ENCODE measurements at regions not wholly inside any gene's neighbourhood (a gene's known extent, or its start where the extent isn't known, plus 50 kb on each side); places are given as distances from the start of the nearest gene placed in this dataset.

DNA sequence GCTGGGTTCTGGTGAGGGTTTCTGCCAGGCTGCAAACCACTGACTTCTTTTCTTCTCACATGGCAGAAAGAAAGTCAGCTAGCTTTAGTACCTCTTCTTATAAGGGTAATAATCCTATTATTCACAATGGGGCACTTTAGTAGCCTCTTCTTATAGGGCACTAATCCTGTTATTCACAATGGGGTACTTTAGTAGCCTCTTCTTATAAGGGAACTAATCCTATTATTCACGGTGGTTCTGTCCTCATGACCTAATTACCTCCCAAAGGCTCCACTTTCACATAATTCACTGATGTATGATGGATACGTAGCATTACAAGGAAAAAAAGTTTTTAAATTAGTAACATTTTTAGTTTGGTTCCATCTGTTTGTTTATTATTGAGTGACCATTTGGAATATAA is 671.3 kb downstream of the NSUN3 start:
- no peak overlapping the region for H3K9ac ChIP-seq
- no peak overlapping the region for H3K4me2 ChIP-seq (ENCODE audit: low read length)
- TF ChIP-seq, protein P1, sequence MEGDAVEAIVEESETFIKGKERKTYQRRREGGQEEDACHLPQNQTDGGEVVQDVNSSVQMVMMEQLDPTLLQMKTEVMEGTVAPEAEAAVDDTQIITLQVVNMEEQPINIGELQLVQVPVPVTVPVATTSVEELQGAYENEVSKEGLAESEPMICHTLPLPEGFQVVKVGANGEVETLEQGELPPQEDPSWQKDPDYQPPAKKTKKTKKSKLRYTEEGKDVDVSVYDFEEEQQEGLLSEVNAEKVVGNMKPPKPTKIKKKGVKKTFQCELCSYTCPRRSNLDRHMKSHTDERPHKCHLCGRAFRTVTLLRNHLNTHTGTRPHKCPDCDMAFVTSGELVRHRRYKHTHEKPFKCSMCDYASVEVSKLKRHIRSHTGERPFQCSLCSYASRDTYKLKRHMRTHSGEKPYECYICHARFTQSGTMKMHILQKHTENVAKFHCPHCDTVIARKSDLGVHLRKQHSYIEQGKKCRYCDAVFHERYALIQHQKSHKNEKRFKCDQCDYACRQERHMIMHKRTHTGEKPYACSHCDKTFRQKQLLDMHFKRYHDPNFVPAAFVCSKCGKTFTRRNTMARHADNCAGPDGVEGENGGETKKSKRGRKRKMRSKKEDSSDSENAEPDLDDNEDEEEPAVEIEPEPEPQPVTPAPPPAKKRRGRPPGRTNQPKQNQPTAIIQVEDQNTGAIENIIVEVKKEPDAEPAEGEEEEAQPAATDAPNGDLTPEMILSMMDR (IDR thresholded peaks at IDR 0.05), result no peak
- no peaks in the 10 kb centered on the region for H3K27me3 ChIP-seq (ENCODE audit: control insufficient read depth, insufficient read depth, low read length)
- no peak overlapping the region for H2AFZ ChIP-seq
- H3K36me3 ChIP-seq (ENCODE audit: control insufficient read depth, insufficient read depth, low read length), result no peaks in the 10 kb centered on the region
- no peaks in the 10 kb centered on the region for H3K9me3 ChIP-seq (ENCODE audit: control insufficient read depth, low read length)
- no peaks in the 10 kb centered on the region for H3K4me1 ChIP-seq
- H3K79me2 ChIP-seq, result no peaks in the 10 kb centered on the region
- no peak overlapping the region for H3K4me3 ChIP-seq (ENCODE audit: low read depth, low read length)
- H3K27ac ChIP-seq, result no peak overlapping the region

DNA sequence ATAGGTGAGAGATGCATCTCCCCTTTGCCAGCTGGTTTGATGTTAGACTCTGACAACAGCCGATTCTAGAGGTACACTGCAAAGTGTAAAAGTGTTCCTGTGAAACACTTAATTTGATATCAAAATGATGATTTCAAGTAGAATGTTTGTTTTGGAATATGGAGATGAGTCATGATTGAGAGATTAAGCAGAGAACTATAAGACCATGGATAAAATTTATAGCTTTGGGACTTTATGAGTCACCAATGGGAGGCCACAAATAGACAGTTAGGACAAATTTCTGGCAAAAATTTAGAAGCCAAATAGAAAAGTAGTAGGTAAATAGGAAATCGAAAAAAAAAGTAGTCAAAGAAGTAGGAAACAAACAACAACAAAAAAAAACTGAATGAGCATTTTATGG is 672.5 kb downstream of the NSUN3 start:
- no peak overlapping the region for H3K4me3 ChIP-seq (ENCODE audit: low read depth, low read length)
- H3K36me3 ChIP-seq (ENCODE audit: control insufficient read depth, insufficient read depth, low read length), result no peaks in the 10 kb centered on the region
- TF ChIP-seq, protein P1 (IDR thresholded peaks at IDR 0.05), result no peak
- H2AFZ ChIP-seq, result no peak overlapping the region
- H3K9me3 ChIP-seq (ENCODE audit: control insufficient read depth, low read length), result no peaks in the 10 kb centered on the region
- H3K4me1 ChIP-seq, result no peaks in the 10 kb centered on the region
- no peak overlapping the region for H3K9ac ChIP-seq
- H3K79me2 ChIP-seq, result no peaks in the 10 kb centered on the region
- no peak overlapping the region for H3K4me2 ChIP-seq (ENCODE audit: low read length)
- H3K27me3 ChIP-seq (ENCODE audit: control insufficient read depth, insufficient read depth, low read length), result no peaks in the 10 kb centered on the region
- no peak overlapping the region for H3K27ac ChIP-seq

DNA sequence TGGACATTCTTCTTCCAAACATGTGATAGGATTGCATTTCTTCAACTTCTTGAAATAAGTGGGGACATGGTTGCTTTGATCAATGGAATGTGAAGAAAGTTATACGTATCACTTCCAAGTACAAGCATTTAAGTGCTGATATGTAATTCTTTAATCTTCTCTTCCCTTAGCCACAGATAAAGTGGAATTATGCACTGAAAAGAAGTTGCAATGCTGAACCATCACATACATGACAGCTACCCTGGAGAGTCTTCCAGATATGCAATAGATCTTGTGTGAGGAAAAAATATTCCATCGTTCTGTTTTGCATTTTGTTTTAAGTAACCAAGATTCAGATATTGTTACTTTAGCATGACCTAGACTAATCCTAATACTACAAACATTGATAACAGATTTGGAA is 674.3 kb downstream of the NSUN3 start:
- Histone ChIP-seq H3K4me1 (no peaks in the 10 kb centered on the region), H3K4me3 (ENCODE audit: low read depth, low read length) (no peak overlapping the region), H3K9ac (no peak overlapping the region), H2AFZ (no peak overlapping the region), H3K4me2 (ENCODE audit: low read length) (no peak overlapping the region), H3K27ac (no peak overlapping the region), H3K27me3 (ENCODE audit: control insufficient read depth, insufficient read depth, low read length) (no peaks in the 10 kb centered on the region), H3K36me3 (ENCODE audit: control insufficient read depth, insufficient read depth, low read length) (no peaks in the 10 kb centered on the region), H3K79me2 (no peaks in the 10 kb centered on the region), H3K9me3 (ENCODE audit: control insufficient read depth, low read length) (no peaks in the 10 kb centered on the region)
- TF ChIP-seq, protein P1 (IDR thresholded peaks at IDR 0.05), result no peak

DNA sequence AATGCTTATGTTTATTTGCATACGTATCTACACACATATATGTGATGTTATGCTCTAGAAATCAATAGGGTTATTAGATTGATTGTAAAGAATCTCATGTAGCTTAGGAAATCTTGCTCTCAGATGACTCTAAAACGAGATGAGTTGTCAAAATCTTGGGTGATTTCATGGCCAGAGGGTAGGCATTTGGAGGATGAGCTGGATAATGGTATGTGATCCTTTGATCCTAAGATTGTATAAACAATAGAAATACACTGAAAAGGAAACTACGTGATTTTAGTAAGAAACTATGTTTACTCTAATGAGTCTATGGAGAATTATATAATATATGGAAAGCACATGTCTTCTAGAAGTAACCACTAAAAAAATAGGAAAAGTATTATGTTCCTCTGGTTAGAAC is 676.6 kb downstream of the NSUN3 start:
- Histone ChIP-seq H3K36me3 (ENCODE audit: control insufficient read depth, insufficient read depth, low read length) (no peaks in the 10 kb centered on the region), H3K9me3 (ENCODE audit: control insufficient read depth, low read length) (no peaks in the 10 kb centered on the region)

DNA sequence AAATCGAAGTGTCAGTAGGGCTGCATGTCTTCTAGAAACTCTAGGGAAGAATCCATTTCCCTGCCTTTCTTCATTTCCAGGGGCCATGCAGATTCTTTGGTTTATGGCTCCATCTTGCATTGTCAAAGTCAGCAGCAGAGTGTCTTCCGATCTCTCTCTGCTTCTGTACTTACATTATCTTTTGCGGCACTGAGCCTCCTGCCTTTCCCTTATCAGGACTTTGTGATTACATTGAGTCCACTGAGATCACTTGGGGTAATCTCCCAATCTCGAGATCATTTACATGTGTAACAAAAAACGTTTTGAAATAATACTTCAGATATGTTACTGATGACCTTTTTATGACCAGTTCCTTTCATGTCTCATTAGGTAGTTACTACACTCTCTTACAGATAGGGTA is 695.9 kb downstream of the NSUN3 start:
- Histone ChIP-seq H3K4me1 (no peaks in the 10 kb centered on the region), H3K27ac (no peak overlapping the region), H3K4me2 (ENCODE audit: low read length) (no peak overlapping the region), H3K36me3 (ENCODE audit: control insufficient read depth, insufficient read depth, low read length) (no peaks in the 10 kb centered on the region), H2AFZ (no peak overlapping the region), H3K9ac (no peak overlapping the region), H3K4me3 (ENCODE audit: low read depth, low read length) (no peak overlapping the region), H3K79me2 (no peaks in the 10 kb centered on the region), H3K27me3 (ENCODE audit: control insufficient read depth, insufficient read depth, low read length) (no peaks in the 10 kb centered on the region), H3K9me3 (ENCODE audit: control insufficient read depth, low read length) (no peaks in the 10 kb centered on the region)
- TF ChIP-seq, protein P1 (IDR thresholded peaks at IDR 0.05), result no peak

More for the DNA sequence above, 676.6 kb downstream of the NSUN3 start:
- no peak overlapping the region for H3K4me2 ChIP-seq (ENCODE audit: low read length)
- no peak overlapping the region for H3K9ac ChIP-seq
- H3K79me2 ChIP-seq, result no peaks in the 10 kb centered on the region
- TF ChIP-seq, protein P1 (IDR thresholded peaks at IDR 0.05), result no peak
- no peak overlapping the region for H3K27ac ChIP-seq
- no peaks in the 10 kb centered on the region for H3K27me3 ChIP-seq (ENCODE audit: control insufficient read depth, insufficient read depth, low read length)
- no peak overlapping the region for H3K4me3 ChIP-seq (ENCODE audit: low read depth, low read length)
- no peaks in the 10 kb centered on the region for H3K4me1 ChIP-seq
- H2AFZ ChIP-seq, result no peak overlapping the region

All from parathyroid adenoma (tissue), 2 donors.